ENCODE measurements at regions not wholly inside any gene's neighbourhood (a gene's known extent, or its start where the extent isn't known, plus 50 kb on each side); places are given as distances from the start of the nearest gene placed in this dataset.

DNA sequence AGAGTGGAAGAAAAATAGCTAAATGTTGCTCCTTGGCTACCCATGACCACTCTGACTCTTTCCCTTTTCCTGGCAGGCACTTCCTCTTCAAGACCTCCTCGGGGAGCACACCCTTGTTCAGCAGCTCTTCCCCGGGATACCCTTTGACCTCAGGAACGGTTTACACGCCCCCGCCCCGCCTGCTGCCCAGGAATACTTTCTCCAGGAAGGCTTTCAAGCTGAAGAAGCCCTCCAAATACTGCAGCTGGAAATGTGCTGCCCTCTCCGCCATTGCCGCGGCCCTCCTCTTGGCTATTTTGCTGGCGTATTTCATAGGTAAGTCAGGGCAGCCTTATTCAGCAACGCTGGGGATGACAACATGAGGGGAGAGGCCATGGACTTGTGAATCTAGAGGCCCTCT is 298.6 kb upstream of the WWC1 start:
- TF ChIP-seq, protein P1, sequence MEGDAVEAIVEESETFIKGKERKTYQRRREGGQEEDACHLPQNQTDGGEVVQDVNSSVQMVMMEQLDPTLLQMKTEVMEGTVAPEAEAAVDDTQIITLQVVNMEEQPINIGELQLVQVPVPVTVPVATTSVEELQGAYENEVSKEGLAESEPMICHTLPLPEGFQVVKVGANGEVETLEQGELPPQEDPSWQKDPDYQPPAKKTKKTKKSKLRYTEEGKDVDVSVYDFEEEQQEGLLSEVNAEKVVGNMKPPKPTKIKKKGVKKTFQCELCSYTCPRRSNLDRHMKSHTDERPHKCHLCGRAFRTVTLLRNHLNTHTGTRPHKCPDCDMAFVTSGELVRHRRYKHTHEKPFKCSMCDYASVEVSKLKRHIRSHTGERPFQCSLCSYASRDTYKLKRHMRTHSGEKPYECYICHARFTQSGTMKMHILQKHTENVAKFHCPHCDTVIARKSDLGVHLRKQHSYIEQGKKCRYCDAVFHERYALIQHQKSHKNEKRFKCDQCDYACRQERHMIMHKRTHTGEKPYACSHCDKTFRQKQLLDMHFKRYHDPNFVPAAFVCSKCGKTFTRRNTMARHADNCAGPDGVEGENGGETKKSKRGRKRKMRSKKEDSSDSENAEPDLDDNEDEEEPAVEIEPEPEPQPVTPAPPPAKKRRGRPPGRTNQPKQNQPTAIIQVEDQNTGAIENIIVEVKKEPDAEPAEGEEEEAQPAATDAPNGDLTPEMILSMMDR (conservative IDR thresholded peaks at IDR 0.05; ENCODE audit: low read length), result no peak
- TF ChIP-seq EZH2phosphoT487 (IDR thresholded peaks at IDR 0.05; ENCODE audit: borderline replicate concordance, low read depth, low read length), result no peak
